CD14-positive monocyte (primary cell): ENCODE measurements at regions not wholly inside any gene's neighbourhood (a gene's known extent, or its start where the extent isn't known, plus 50 kb on each side); places are given as distances from the start of the nearest gene placed in this dataset.
"Not testable (repeated sequence)": the region's sequence is repeated elsewhere in the genome, so short reads cannot be mapped to it uniquely, and the experiment has no call there.

Experiments used
- DNase-seq, 3 donors: peaks; one replicate each; pipeline ENCODE4 v3.0.0-alpha.2; 2011 to 2022
- H2AFZ ChIP-seq: 2 replicates; pipeline ENCODE4 v1.6.0; 2012; ENCODE audit warnings: mild to moderate bottlenecking, low read depth, low read length, inconsistent platforms; ENCODE audit not compliant: insufficient read depth, poor library complexity, severe bottlenecking
- H3K27ac ChIP-seq, 2 donors: 1 replicate in 1 of 2; 2 replicates in 1 of 2; pipeline ENCODE4 v1.5.1; 2012 to 2013; ENCODE audit warnings: low read length in 2 of 2, control low read depth in 1 of 2, inconsistent platforms in 1 of 2, low read depth in 1 of 2, mild to moderate bottlenecking in 1 of 2
- H3K27me3 ChIP-seq, 2 donors: one replicate each; pipeline versions ENCODE4 v1.6.0 to v1.6.1; 2011 to 2013; ENCODE audit warnings: low read length in 2 of 2; ENCODE audit not compliant: control insufficient read depth in 2 of 2, insufficient read depth in 2 of 2
- H3K36me3 ChIP-seq, 2 donors: replicated peaks in 1 of 2; 1 replicate in 1 of 2; 2 replicates in 1 of 2; pipeline versions ENCODE4 v1.5.1 to v1.6.1; 2012 to 2013; ENCODE audit warnings: low read length in 2 of 2, control low read depth in 1 of 2, inconsistent platforms in 1 of 2, mild to moderate bottlenecking in 1 of 2; ENCODE audit not compliant: insufficient read depth in 2 of 2, control insufficient read depth in 1 of 2
- H3K4me1 ChIP-seq, 2 donors: 1 replicate in 1 of 2; 2 replicates in 1 of 2; pipeline versions ENCODE4 v1.5.1 to v1.6.1; 2012 to 2013; ENCODE audit warnings: low read length in 2 of 2, control low read depth in 1 of 2, inconsistent platforms in 1 of 2, mild to moderate bottlenecking in 1 of 2, moderate library complexity in 1 of 2; ENCODE audit not compliant: insufficient read depth in 2 of 2, control insufficient read depth in 1 of 2
- H3K4me2 ChIP-seq: replicated peaks from 2 replicates; pipeline ENCODE3; 2012; ENCODE audit warnings: low read length, moderate library complexity, mild to moderate bottlenecking; ENCODE audit not compliant: poor library complexity, severe bottlenecking; ENCODE audit errors: extremely low read depth
- H3K4me3 ChIP-seq, 3 experiments: fragments of 200-600 bp in 1 of 3; sonication (generic) in 1 of 3; replicated peaks in 1 of 3; 1 replicate in 2 of 3; 2 replicates in 1 of 3; pipeline ENCODE4 v1.5.1; 2011 to 2013; ENCODE audit warnings: low read length in 3 of 3, mild to moderate bottlenecking in 3 of 3, control low read depth in 2 of 3, low read depth in 2 of 3, inconsistent platforms in 1 of 3, moderate library complexity in 1 of 3
- H3K79me2 ChIP-seq: 2 replicates; pipeline ENCODE4 v1.6.0; 2012; ENCODE audit warnings: mild to moderate bottlenecking, control low read depth, inconsistent platforms, low read length, moderate library complexity; ENCODE audit not compliant: insufficient read depth
- H3K9ac ChIP-seq: 2 replicates; pipeline ENCODE4 v1.6.0; 2017; ENCODE audit warnings: low read length, mild to moderate bottlenecking; ENCODE audit not compliant: insufficient read depth, poor library complexity, severe bottlenecking
- H3K9me3 ChIP-seq, 2 donors: replicated peaks in 1 of 2; 1 replicate in 1 of 2; 2 replicates in 1 of 2; pipeline versions ENCODE4 v1.5.1 to v1.6.1; 2012 to 2013; ENCODE audit warnings: low read length in 2 of 2, control low read depth in 1 of 2; ENCODE audit not compliant: control insufficient read depth in 1 of 2, insufficient read depth in 1 of 2
- H4K20me1 ChIP-seq: 2 replicates; pipeline ENCODE4 v1.6.0; 2012; ENCODE audit warnings: mild to moderate bottlenecking, low read length, control low read depth, moderate library complexity; ENCODE audit not compliant: insufficient read depth
- H3K27ac Mint-ChIP-seq, 7 donors: one replicate each; pipeline ENCODE4 v1.8.0; 2020; ENCODE audit warnings: mild to moderate bottlenecking in 7 of 7, mixed read lengths in 7 of 7, moderate library complexity in 6 of 7, inconsistent platforms in 2 of 7
- H3K27me3 Mint-ChIP-seq, 3 donors: one replicate each; pipeline ENCODE4 v1.8.0; 2021 to 2022; ENCODE audit warnings: low read depth in 3 of 3, mild to moderate bottlenecking in 3 of 3, mixed read lengths in 3 of 3, moderate library complexity in 3 of 3, inconsistent platforms in 1 of 3
- H3K36me3 Mint-ChIP-seq, 2 donors: one replicate each; pipeline ENCODE4 v1.8.0; 2020; ENCODE audit warnings: mixed read lengths in 2 of 2, inconsistent platforms in 1 of 2, mild to moderate bottlenecking in 1 of 2
- H3K4me1 Mint-ChIP-seq: one replicate; pipeline ENCODE4 v1.8.0; 2020; ENCODE audit warnings: mild to moderate bottlenecking, mixed read lengths
- H3K4me3 Mint-ChIP-seq, 2 donors: one replicate each; pipeline ENCODE4 v1.8.0; 2020; ENCODE audit warnings: mild to moderate bottlenecking in 2 of 2, mixed read lengths in 2 of 2, moderate library complexity in 1 of 2
- H3K9me3 Mint-ChIP-seq, 7 donors: one replicate each; pipeline ENCODE4 v1.8.0; 2020 to 2022; ENCODE audit warnings: mixed read lengths in 7 of 7, mild to moderate bottlenecking in 6 of 7, moderate library complexity in 6 of 7, inconsistent platforms in 2 of 7
- CTCF ChIP-seq: fragments of 200-600 bp; IDR thresholded peaks from one replicate; pipeline ENCODE4 v1.8.0; 2022; ENCODE audit warnings: antibody characterized with exemption, mild to moderate bottlenecking
- WGBS: methylation state at CpG from one replicate; pipeline ENCODE4 v1.1.5; 2013; ENCODE audit warnings: missing lambda C conversion rate; ENCODE audit not compliant: insufficient coverage; 5-methylcytosine and 5-hydroxymethylcytosine counted together
- intact Hi-C, 2 donors: fragments of 100-400 bp; cut with micrococcal nuclease; formaldehyde crosslinking; loops; one replicate each; pipeline versions ENCODE4 v1.15.0 to v1.15.1; 2023

GRCh38 chr14:105636935-105637334 is 110.6 kb downstream of the TMEM121 start:
- H2AFZ ChIP-seq, result no peak overlapping the region
- no peak overlapping the region for H3K27ac Mint-ChIP-seq
- H3K4me2 ChIP-seq, result no peak overlapping the region
- H3K36me3 ChIP-seq, result no peaks in the 10 kb centered on the region
- H3K4me3 ChIP-seq, result no peak overlapping the region
- TF ChIP-seq CTCF, result no peak
- no peaks in the 10 kb centered on the region for H3K36me3 Mint-ChIP-seq
- H3K4me3 Mint-ChIP-seq, result no peak overlapping the region
- peaks cover 0 to 8% of the 10 kb centered on the region in 2 donors for H3K9me3 ChIP-seq
- peaks cover 1 to 5% (median 5%) of the 10 kb centered on the region in 3 donors for H3K27me3 Mint-ChIP-seq
- no peaks in the 10 kb centered on the region for H3K27me3 ChIP-seq
- no peak for DNase-seq
- no peaks in the 10 kb centered on the region for H3K79me2 ChIP-seq
- H3K4me1 Mint-ChIP-seq, result no peaks in the 10 kb centered on the region
- peaks cover 5 to 10% (median 6%) of the 10 kb centered on the region in 7 donors for H3K9me3 Mint-ChIP-seq
- H3K4me1 ChIP-seq, result no peaks in the 10 kb centered on the region
- no peak overlapping the region for H3K27ac ChIP-seq
- 95% methylated on average over 3 of the region's 4 CpGs for WGBS
- H4K20me1 ChIP-seq, result no peaks in the 10 kb centered on the region
- no peak overlapping the region for H3K9ac ChIP-seq
- intact Hi-C loops, result loop anchor here in 1 of 2 donors (5.0 kb wide), 1 partner anchor 95 kb away; no protein-coding TSS in a partner anchor

- not testable (repeated sequence) for H3K27ac ChIP-seq, H4K20me1 ChIP-seq, H3K4me1 ChIP-seq, H3K4me2 ChIP-seq, H3K4me1 Mint-ChIP-seq, H3K79me2 ChIP-seq, H3K27me3 ChIP-seq, H3K36me3 ChIP-seq, H3K4me3 Mint-ChIP-seq, H3K9ac ChIP-seq, H3K4me3 ChIP-seq, H3K36me3 Mint-ChIP-seq, H2AFZ ChIP-seq, H3K9me3 ChIP-seq, H3K27ac Mint-ChIP-seq, H3K9me3 Mint-ChIP-seq, H3K27me3 Mint-ChIP-seq, DNase-seq
- WGBS, result no CpG with 5 or more reads among the region's 10 CpGs
- intact Hi-C loops, result loop anchor here in 1 of 2 donors (5.0 kb wide), 1 partner anchor 95 kb away; no protein-coding TSS in a partner anchor
Measured at GRCh38 chr14:105637345-105637744, 111.0 kb downstream of the TMEM121 start.

GRCh38 chr14:105639969-105640931 is 113.9 kb downstream of the TMEM121 start:
- WGBS, result 89% methylated on average over 13 of the region's 33 CpGs
- not testable (repeated sequence) for H3K36me3 Mint-ChIP-seq, H3K27ac Mint-ChIP-seq

More at GRCh38 chr14:105639969-105640931, 113.9 kb downstream of the TMEM121 start:
- not testable (repeated sequence) for H3K79me2 ChIP-seq, H3K27me3 ChIP-seq, H4K20me1 ChIP-seq, H3K4me1 Mint-ChIP-seq, H2AFZ ChIP-seq, H3K4me1 ChIP-seq, H3K36me3 ChIP-seq, H3K27ac ChIP-seq, H3K4me3 Mint-ChIP-seq, H3K9ac ChIP-seq, H3K9me3 ChIP-seq, H3K4me3 ChIP-seq, H3K9me3 Mint-ChIP-seq, H3K4me2 ChIP-seq, H3K27me3 Mint-ChIP-seq
- peak in 1 of 3 donors; percentile 5 for DNase-seq
- intact Hi-C loops, result loop anchor here in 1 of 2 donors (5.0 kb wide), 1 partner anchor 92 kb away; no protein-coding TSS in a partner anchor
